GM23338 (cell line): ENCODE measurements at regions not wholly inside any gene's neighbourhood (a gene's known extent, or its start where the extent isn't known, plus 50 kb on each side); places are given as distances from the start of the nearest gene placed in this dataset.

Experiments used
- ATAC-seq: fragments of 200-7000 bp; cut with Tn5 transposase; 3 replicates; pipeline ENCODE4 v1.9.1; 2020
- DNase-seq: peaks from one replicate; pipeline ENCODE4 v3.0.0-alpha.2; 2015; ENCODE audit warnings: low spot score
- H2AFZ ChIP-seq: fragments of 200-600 bp; sonication (generic); 2 replicates; pipeline ENCODE4 v1.8.0; 2016; ENCODE audit warnings: antibody characterized with exemption, mild to moderate bottlenecking, moderate library complexity
- H3F3A ChIP-seq: fragments of 200-600 bp; sonication (generic); replicated peaks from 2 replicates; pipeline ENCODE4 v1.8.0; 2017; ENCODE audit warnings: antibody characterized with exemption, mixed run types, low read depth
- H3K27ac ChIP-seq: fragments of 200-600 bp; sonication (generic); 2 replicates; pipeline ENCODE4 v1.6.1; 2016; ENCODE audit warnings: low read depth
- H3K27me3 ChIP-seq: fragments of 200-600 bp; sonication (generic); 2 replicates; pipeline ENCODE4 v1.8.0; 2016; ENCODE audit warnings: mild to moderate bottlenecking, mixed run types, moderate library complexity; ENCODE audit not compliant: insufficient read depth
- H3K36me3 ChIP-seq: fragments of 200-600 bp; sonication (generic); 2 replicates; pipeline ENCODE4 v1.8.0; 2016; ENCODE audit warnings: mild to moderate bottlenecking; ENCODE audit not compliant: insufficient read depth
- H3K4me1 ChIP-seq: fragments of 200-600 bp; sonication (generic); 2 replicates; pipeline ENCODE4 v1.8.0; 2016; ENCODE audit warnings: mild to moderate bottlenecking, moderate library complexity; ENCODE audit not compliant: insufficient read depth
- H3K4me2 ChIP-seq: fragments of 200-600 bp; sonication (generic); 2 replicates; pipeline ENCODE4 v1.7.1; 2017; ENCODE audit warnings: mixed run types
- H3K4me3 ChIP-seq: fragments of 200-600 bp; sonication (generic); 2 replicates; pipeline ENCODE4 v1.6.1; 2016; ENCODE audit warnings: mixed run types
- H3K79me2 ChIP-seq: fragments of 200-600 bp; sonication (generic); replicated peaks from 2 replicates; pipeline ENCODE4 v1.8.0; 2017; ENCODE audit warnings: mild to moderate bottlenecking; ENCODE audit not compliant: insufficient read depth
- H3K9me2 ChIP-seq: fragments of 200-600 bp; sonication (generic); 2 replicates; pipeline ENCODE4 v1.8.0; 2017; ENCODE audit not compliant: insufficient read depth
- H4K20me1 ChIP-seq: fragments of 200-600 bp; sonication (generic); replicated peaks from 2 replicates; pipeline ENCODE4 v1.8.0; 2017; ENCODE audit warnings: mild to moderate bottlenecking; ENCODE audit not compliant: insufficient read depth
- H3K27ac Mint-ChIP-seq: 2 replicates; pipeline ENCODE4 v1.8.0; 2020; ENCODE audit warnings: inconsistent platforms, mild to moderate bottlenecking, moderate library complexity, mixed read lengths
- H3K27me3 Mint-ChIP-seq: 3 replicates; pipeline ENCODE4 v1.8.0; 2022; ENCODE audit warnings: low read depth, mild to moderate bottlenecking, moderate library complexity, mixed read lengths, inconsistent platforms; ENCODE audit not compliant: insufficient read depth, poor library complexity
- H3K36me3 Mint-ChIP-seq: 3 replicates; pipeline ENCODE4 v1.8.0; 2021; ENCODE audit warnings: low read depth, mild to moderate bottlenecking, inconsistent platforms, moderate library complexity, mixed read lengths
- H3K4me1 Mint-ChIP-seq: 3 replicates; pipeline ENCODE4 v1.8.0; 2020; ENCODE audit warnings: mild to moderate bottlenecking, inconsistent platforms, mixed read lengths
- H3K4me3 Mint-ChIP-seq: 3 replicates; pipeline ENCODE4 v1.8.0; 2021; ENCODE audit warnings: moderate library complexity, mild to moderate bottlenecking, inconsistent platforms, mixed read lengths
- H3K9me3 Mint-ChIP-seq: 3 replicates; pipeline ENCODE4 v1.8.0; 2020; ENCODE audit warnings: moderate library complexity, mild to moderate bottlenecking, inconsistent platforms, mixed read lengths
- CREB1 ChIP-seq: fragments of 250-450 bp; sonication (Bioruptor Pico); IDR thresholded peaks from 2 replicates; pipeline ENCODE4 v1.5.0; 2020; ENCODE audit warnings: low read depth, mild to moderate bottlenecking, moderate library complexity
- ETS1 ChIP-seq: IDR thresholded peaks from 2 replicates; pipeline ENCODE4 v1.6.1; 2016; ENCODE audit warnings: antibody characterized with exemption
- POLR2AphosphoS5 ChIP-seq: IDR thresholded peaks from 2 replicates; pipeline ENCODE4 v1.6.1; 2016; ENCODE audit warnings: antibody characterized with exemption, low read depth
- REST ChIP-seq: IDR thresholded peaks from one replicate; pipeline ENCODE4 v1.6.1; 2018; ENCODE audit warnings: antibody characterized with exemption; ENCODE audit not compliant: unreplicated experiment
- STAT1 ChIP-seq: IDR thresholded peaks from one replicate; pipeline ENCODE4 v1.6.1; 2016; ENCODE audit warnings: antibody characterized with exemption; ENCODE audit not compliant: unreplicated experiment
- TF ChIP-seq, protein P1 (sequence below), 2 experiments: fragments of 200-600 bp in 1 of 2; sonication (generic) in 1 of 2; conservative IDR thresholded peaks; 2 replicates each; pipeline versions ENCODE4 v1.5.1 to v1.6.1; 2016 to 2017; ENCODE audit warnings: antibody characterized with exemption in 2 of 2, low read depth in 2 of 2, mild to moderate bottlenecking in 2 of 2, moderate library complexity in 1 of 2

DNA sequence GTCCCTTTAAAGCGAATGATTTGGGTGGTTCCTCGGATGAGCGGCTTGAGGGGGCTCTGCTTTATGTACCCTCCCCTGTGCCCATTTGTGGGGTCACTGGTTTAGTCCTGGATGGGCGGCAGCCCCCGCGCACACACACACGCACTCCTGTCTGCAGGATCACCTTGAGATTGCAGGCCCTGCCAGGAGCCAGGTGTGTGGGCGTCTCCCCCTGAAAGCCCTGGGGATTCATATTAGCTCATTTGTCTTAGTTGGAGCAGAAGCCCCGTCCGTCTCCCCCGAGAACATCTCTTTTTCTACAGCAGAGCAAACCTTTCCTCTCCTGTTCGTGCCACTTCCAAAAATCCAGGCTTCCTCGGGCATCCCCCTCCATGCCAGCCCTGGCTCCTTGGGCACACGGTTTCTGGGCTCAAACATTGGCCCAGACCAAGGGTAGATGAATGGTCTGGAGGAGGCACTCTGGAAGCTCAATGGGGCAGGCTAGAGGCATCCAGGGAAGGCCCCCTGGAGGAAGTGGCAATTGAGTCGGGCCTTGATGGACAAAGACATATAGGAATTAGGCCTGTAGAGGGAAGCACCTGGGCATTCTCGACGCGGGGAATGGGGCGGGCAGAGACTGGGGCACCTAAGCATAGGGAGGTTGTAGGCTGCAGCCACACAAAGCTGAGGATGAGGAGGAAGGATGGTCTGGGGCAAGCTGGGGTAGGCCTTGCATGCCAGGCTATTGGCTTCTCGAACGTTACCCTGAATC lies 218.5 kb upstream of the GSE1 start:
- no peaks in the 10 kb centered on the region for H3K79me2 ChIP-seq
- peaks cover 16% of the 10 kb centered on the region; the same call in 1 of the 2 replicates for H3K4me1 ChIP-seq
- Mint-ChIP-seq H3K27me3 (peaks cover 17% of the 10 kb centered on the region), H3K36me3 (no peaks in the 10 kb centered on the region), H3K4me3 (no peak overlapping the region; the same call in 2 of the 3 replicates), H3K4me1 (peaks cover 44% of the 10 kb centered on the region), H3K27ac (no peak overlapping the region), H3K9me3 (no peaks in the 10 kb centered on the region; the same call in 1 of the 3 replicates)
- no peak overlapping the region for H3K4me2 ChIP-seq
- H3K27ac ChIP-seq = no peak overlapping the region
- DNase-seq (no peak), ATAC-seq (peak; percentile 14)
- H3K27me3 ChIP-seq = no peaks in the 10 kb centered on the region
- TF ChIP-seq, protein P1, sequence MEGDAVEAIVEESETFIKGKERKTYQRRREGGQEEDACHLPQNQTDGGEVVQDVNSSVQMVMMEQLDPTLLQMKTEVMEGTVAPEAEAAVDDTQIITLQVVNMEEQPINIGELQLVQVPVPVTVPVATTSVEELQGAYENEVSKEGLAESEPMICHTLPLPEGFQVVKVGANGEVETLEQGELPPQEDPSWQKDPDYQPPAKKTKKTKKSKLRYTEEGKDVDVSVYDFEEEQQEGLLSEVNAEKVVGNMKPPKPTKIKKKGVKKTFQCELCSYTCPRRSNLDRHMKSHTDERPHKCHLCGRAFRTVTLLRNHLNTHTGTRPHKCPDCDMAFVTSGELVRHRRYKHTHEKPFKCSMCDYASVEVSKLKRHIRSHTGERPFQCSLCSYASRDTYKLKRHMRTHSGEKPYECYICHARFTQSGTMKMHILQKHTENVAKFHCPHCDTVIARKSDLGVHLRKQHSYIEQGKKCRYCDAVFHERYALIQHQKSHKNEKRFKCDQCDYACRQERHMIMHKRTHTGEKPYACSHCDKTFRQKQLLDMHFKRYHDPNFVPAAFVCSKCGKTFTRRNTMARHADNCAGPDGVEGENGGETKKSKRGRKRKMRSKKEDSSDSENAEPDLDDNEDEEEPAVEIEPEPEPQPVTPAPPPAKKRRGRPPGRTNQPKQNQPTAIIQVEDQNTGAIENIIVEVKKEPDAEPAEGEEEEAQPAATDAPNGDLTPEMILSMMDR (conservative IDR thresholded peaks at IDR 0.05; ENCODE audit: low read depth in 2 of 2) = peak in 1 of 2 experiments; percentile 15; a peak in 1 of 4 replicates
- TF ChIP-seq POLR2AphosphoS5 (no peak), CREB1 (no peak), ETS1 (no peak), REST (no peak)
- no peak overlapping the region for H2AFZ ChIP-seq
- peaks cover 4% of the 10 kb centered on the region for H4K20me1 ChIP-seq
- H3F3A ChIP-seq = peaks cover 10% of the 10 kb centered on the region; the same call in 1 of the 2 replicates
- H3K36me3 ChIP-seq = no peaks in the 10 kb centered on the region
- H3K4me3 ChIP-seq = no peak overlapping the region
- no peaks in the 10 kb centered on the region for H3K9me2 ChIP-seq

GRCh38 chr16:85395207-85395912 lies 217.8 kb upstream of the GSE1 start:
- Histone ChIP-seq H4K20me1 (peaks cover 4% of the 10 kb centered on the region), H3F3A (peaks cover 10% of the 10 kb centered on the region; the same call in 1 of the 2 replicates), H3K79me2 (no peaks in the 10 kb centered on the region), H3K27me3 (no peaks in the 10 kb centered on the region), H3K9me2 (no peaks in the 10 kb centered on the region), H3K36me3 (no peaks in the 10 kb centered on the region), H3K4me2 (no peak overlapping the region), H3K27ac (no peak overlapping the region), H2AFZ (no peak overlapping the region), H3K4me1 (peaks cover 16% of the 10 kb centered on the region; the same call in 1 of the 2 replicates), H3K4me3 (no peak overlapping the region)
- Mint-ChIP-seq H3K4me3 (no peak overlapping the region), H3K4me1 (peaks cover 44% of the 10 kb centered on the region), H3K36me3 (no peaks in the 10 kb centered on the region), H3K27ac (no peak overlapping the region), H3K9me3 (no peaks in the 10 kb centered on the region; the same call in 1 of the 3 replicates), H3K27me3 (peaks cover 17% of the 10 kb centered on the region)
- DNase-seq (no peak), ATAC-seq (peak; percentile 3; the same call in 2 of the 3 replicates)
- TF ChIP-seq STAT1 = no peak
